Calu3 (cell line): ENCODE measurements at regions not wholly inside any gene's neighbourhood (a gene's known extent, or its start where the extent isn't known, plus 50 kb on each side); places are given as distances from the start of the nearest gene placed in this dataset.

Experiments used
- BruUV-seq: library from RNA; stranded (reverse); fragments of 400-500 nt; replicated peaks from 2 replicates; lab custom pipeline; 2021; lab: Mats Ljungman, UMichigan
- CTCF ChIA-PET: fragments of 300-600 bp; sonication (Branson Sonifier 250); formaldehyde crosslinking; loops from one replicate; lab custom pipeline; 2022; ENCODE audit warnings: antibody characterized with exemption; lab: Charles Lee
- DNase-seq: peaks from one replicate; pipeline ENCODE4 v3.0.0; 2022
- H3K27ac Mint-ChIP-seq: one replicate; pipeline ENCODE4 v1.8.0; 2022; ENCODE audit warnings: mixed read lengths; ENCODE audit not compliant: unreplicated experiment
- H3K27me3 Mint-ChIP-seq: one replicate; pipeline ENCODE4 v1.8.0; 2022; ENCODE audit warnings: mixed read lengths; ENCODE audit not compliant: unreplicated experiment
- H3K36me3 Mint-ChIP-seq: one replicate; pipeline ENCODE4 v1.8.0; 2022; ENCODE audit warnings: mild to moderate bottlenecking, moderate library complexity, mixed read lengths; ENCODE audit not compliant: insufficient read depth, unreplicated experiment
- H3K4me1 Mint-ChIP-seq: one replicate; pipeline ENCODE4 v1.8.0; 2022; ENCODE audit warnings: mild to moderate bottlenecking, low read depth, mixed read lengths; ENCODE audit not compliant: unreplicated experiment
- H3K4me3 Mint-ChIP-seq: one replicate; pipeline ENCODE4 v1.8.0; 2022; ENCODE audit warnings: mild to moderate bottlenecking, low read depth, moderate library complexity, mixed read lengths; ENCODE audit not compliant: unreplicated experiment
- H3K9me3 Mint-ChIP-seq: one replicate; pipeline ENCODE4 v1.8.0; 2022; ENCODE audit warnings: low read depth, mixed read lengths; ENCODE audit not compliant: unreplicated experiment
- CTCF ChIP-seq: fragments of 200-600 bp; IDR thresholded peaks from one replicate; pipeline ENCODE4 v1.8.0; 2022; ENCODE audit warnings: antibody characterized with exemption; ENCODE audit not compliant: unreplicated experiment
- intact Hi-C: fragments of 100-400 bp; cut with micrococcal nuclease; formaldehyde crosslinking; loops from one replicate; pipeline ENCODE4 v1.10.0; 2022; ENCODE audit not compliant: unreplicated experiment

DNA sequence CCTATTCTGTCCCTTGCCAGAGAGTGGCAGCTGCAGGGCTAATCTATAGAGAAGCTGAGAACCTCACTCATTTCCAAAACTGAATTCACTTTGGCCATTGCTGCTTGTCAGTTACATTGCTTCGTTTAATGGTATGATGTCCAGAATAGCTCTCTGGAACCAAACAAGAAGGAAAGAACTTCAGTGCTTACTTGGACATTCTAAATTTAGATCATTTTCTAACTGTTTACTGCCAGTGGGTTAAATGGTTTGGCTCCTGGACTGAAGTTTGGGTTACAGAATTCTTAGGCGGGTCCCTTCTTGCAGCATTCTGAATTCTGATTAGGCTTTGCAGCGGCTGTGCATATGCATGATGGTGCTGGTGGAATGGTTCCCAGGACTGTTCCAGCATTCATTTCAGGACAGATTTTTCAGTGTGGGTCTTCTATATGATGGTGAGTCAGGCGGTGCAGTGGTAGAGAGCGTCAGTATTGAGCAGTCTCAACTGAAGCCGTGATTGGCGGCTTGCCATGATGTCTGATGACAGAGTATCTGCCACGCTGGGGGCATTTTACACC, 148.7 kb downstream of the DYRK2 start:
- TF ChIP-seq CTCF = no peak
- DNase-seq = no peak
- intact Hi-C loops = no loop called here
- no peak overlapping the region for H3K27ac Mint-ChIP-seq
- H3K4me1 Mint-ChIP-seq = peaks cover 27% of the 10 kb centered on the region
- H3K27me3 Mint-ChIP-seq = no peaks in the 10 kb centered on the region
- CTCF ChIA-PET = no interaction called here
- H3K4me3 Mint-ChIP-seq = no peak overlapping the region
- H3K36me3 Mint-ChIP-seq = no peaks in the 10 kb centered on the region
- BruUV-seq = no TSS peak
- H3K9me3 Mint-ChIP-seq = no peaks in the 10 kb centered on the region

DNA sequence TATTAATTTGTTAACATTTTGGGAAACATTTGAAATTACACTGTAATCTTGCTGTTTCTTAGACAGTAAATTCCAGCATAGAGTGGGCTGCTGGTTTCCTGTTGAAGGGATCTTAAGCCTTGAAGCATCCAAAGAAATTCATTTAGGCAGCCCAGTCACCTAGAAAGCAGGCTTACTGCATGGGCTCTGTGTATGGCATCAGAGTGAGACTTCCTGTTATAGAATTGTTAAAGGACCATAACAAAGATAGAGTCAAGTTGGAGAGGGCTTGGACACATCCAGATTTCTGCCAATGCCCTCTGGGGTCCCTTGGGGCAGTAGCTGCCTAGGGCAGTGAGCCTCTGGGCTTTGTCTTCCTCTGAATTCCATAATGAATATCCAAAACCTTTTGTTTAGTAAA, 149.2 kb downstream of the DYRK2 start:
- CTCF ChIA-PET = no interaction called here
- no peaks in the 10 kb centered on the region for H3K9me3 Mint-ChIP-seq
- intact Hi-C loops = no loop called here
- H3K4me1 Mint-ChIP-seq = peaks cover 26% of the 10 kb centered on the region
- no TSS peak for BruUV-seq
- no peak for DNase-seq
- TF ChIP-seq CTCF = no peak
- H3K27ac Mint-ChIP-seq = no peak overlapping the region
- no peaks in the 10 kb centered on the region for H3K27me3 Mint-ChIP-seq
- H3K36me3 Mint-ChIP-seq = no peaks in the 10 kb centered on the region
- no peak overlapping the region for H3K4me3 Mint-ChIP-seq

DNA sequence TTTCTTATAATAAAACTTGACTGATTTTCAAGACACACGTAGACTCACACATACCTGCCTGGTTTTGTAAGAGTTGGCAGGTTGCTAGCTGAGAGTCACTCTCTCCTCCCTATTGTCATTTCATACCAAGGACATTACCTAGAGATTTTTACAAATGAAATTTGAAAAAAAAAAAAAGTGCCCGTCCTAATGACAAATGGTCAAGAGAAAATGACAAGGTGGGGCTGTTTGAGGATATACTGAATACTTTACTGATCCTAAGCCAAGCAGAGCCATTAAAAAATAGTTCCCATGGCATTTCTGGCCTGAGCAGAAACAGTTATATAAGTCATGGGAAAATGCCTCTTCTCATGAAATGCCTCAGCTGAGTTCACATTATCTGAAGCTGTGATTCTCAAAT, 150.2 kb downstream of the DYRK2 start:
- Mint-ChIP-seq H3K4me3 (no peak overlapping the region), H3K9me3 (no peaks in the 10 kb centered on the region), H3K4me1 (peaks cover 26% of the 10 kb centered on the region), H3K36me3 (no peaks in the 10 kb centered on the region), H3K27me3 (no peaks in the 10 kb centered on the region), H3K27ac (no peak overlapping the region)
- TF ChIP-seq CTCF = no peak
- BruUV-seq = no TSS peak
- CTCF ChIA-PET = interaction anchor here (0.6 kb wide), 1 partner anchor 443 kb away, joined by 7 read pairs; no protein-coding TSS in a partner anchor
- intact Hi-C loops = no loop called here
- no peak for DNase-seq

DNA sequence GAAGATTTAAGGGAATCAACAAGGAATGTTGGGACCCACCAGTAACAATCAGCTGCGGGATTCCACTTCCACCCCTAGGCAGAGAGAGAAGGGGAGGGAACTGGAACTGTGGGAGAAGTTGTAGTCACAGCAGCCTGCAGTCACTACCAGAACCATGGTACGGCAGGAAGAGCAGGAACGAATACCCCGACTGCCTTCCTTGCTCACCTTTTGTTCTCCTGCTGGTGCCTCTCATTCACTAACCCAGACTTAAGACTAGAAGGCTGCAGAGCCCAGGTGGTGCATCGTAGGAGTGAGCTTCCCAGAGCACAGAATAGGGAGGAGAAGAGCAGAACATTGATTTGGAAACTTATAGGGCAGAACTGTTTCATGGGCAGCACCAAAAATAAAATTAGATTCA, 154.2 kb downstream of the DYRK2 start:
- Mint-ChIP-seq H3K4me3 (no peak overlapping the region), H3K27me3 (no peaks in the 10 kb centered on the region), H3K4me1 (peaks cover 10% of the 10 kb centered on the region), H3K36me3 (no peaks in the 10 kb centered on the region), H3K9me3 (no peaks in the 10 kb centered on the region), H3K27ac (no peak overlapping the region)
- no TSS peak for BruUV-seq
- CTCF ChIA-PET = no interaction called here
- TF ChIP-seq CTCF = no peak
- DNase-seq = no peak
- intact Hi-C loops = no loop called here
